ENCODE measurements at regions not wholly inside any gene's neighbourhood (a gene's known extent, or its start where the extent isn't known, plus 50 kb on each side); places are given as distances from the start of the nearest gene placed in this dataset.

DNA sequence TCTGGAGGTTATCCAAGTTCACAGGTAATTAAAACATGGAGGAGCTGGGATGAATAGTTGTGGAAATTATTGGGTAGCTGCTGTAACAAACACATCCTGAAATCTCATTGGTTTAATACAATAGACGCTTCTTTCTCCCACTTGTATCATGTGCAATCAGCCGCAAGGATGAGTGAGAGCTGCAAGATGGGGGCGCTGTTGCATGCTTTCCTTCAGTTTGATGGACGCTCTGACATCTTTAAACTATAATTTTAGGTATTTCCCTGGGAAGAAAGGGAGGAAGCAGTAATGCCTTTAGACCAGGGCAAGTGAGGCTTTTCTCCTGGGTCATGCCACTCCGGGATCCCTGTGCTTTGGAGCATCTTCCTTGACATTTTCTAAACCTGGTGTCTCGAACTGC lies 178.7 kb downstream of the PAWR start:
- Mint-ChIP-seq H3K36me3 (ENCODE audit: insufficient read depth, unreplicated experiment) (peaks cover 15% of the 10 kb centered on the region), H3K9me3 (ENCODE audit: unreplicated experiment) (peaks cover 10% of the 10 kb centered on the region), H3K4me3 (ENCODE audit: unreplicated experiment) (no peak overlapping the region), H3K4me1 (ENCODE audit: insufficient read depth, unreplicated experiment) (peaks cover 5% of the 10 kb centered on the region), H3K27ac (ENCODE audit: low read depth, unreplicated experiment) (no peak overlapping the region), H3K27me3 (ENCODE audit: insufficient read depth, unreplicated experiment) (no peaks in the 10 kb centered on the region)
- no TSS peak for BruUV-seq (replicated peaks)
- intact Hi-C loops (cut with micrococcal nuclease): no loop called here
- no peak for TF ChIP-seq CTCF (IDR thresholded peaks at IDR 0.05; ENCODE audit: unreplicated experiment)
- ChIA-PET CTCF (interaction anchor here (0.6 kb wide), 1 partner anchor 260 kb away, joined by 4 read pairs; no protein-coding TSS in a partner anchor), POLR2A (interaction anchor here (0.5 kb wide), 1 partner anchor 1396 kb away, joined by 3 read pairs; no protein-coding TSS in a partner anchor)
- peak; percentile 27 for DNase-seq (ENCODE audit: unreplicated experiment)

GRCh38 chr12:79508622-79509021 lies 182.1 kb downstream of the PAWR start:
- DNase-seq (ENCODE audit: unreplicated experiment): no peak
- Mint-ChIP-seq H3K9me3 (ENCODE audit: unreplicated experiment) (no peaks in the 10 kb centered on the region), H3K27me3 (ENCODE audit: insufficient read depth, unreplicated experiment) (no peaks in the 10 kb centered on the region), H3K4me1 (ENCODE audit: insufficient read depth, unreplicated experiment) (no peaks in the 10 kb centered on the region), H3K36me3 (ENCODE audit: insufficient read depth, unreplicated experiment) (peaks cover 14% of the 10 kb centered on the region), H3K27ac (ENCODE audit: low read depth, unreplicated experiment) (no peak overlapping the region), H3K4me3 (ENCODE audit: unreplicated experiment) (no peak overlapping the region)
- no TSS peak for BruUV-seq (replicated peaks)
- CTCF ChIA-PET: interaction anchor here (0.6 to 1.2 kb wide), 3 partner anchors 25 to 134 kb away, joined by 3 to 5 read pairs (median 3); no protein-coding TSS in a partner anchor
- intact Hi-C loops (cut with micrococcal nuclease): no loop called here
- TF ChIP-seq CTCF (IDR thresholded peaks at IDR 0.05; ENCODE audit: unreplicated experiment): no peak
- POLR2A ChIA-PET: no interaction called here

All from MCF 10A (cell line).